ENCODE measurements at regions not wholly inside any gene's neighbourhood (a gene's known extent, or its start where the extent isn't known, plus 50 kb on each side); places are given as distances from the start of the nearest gene placed in this dataset.

DNA sequence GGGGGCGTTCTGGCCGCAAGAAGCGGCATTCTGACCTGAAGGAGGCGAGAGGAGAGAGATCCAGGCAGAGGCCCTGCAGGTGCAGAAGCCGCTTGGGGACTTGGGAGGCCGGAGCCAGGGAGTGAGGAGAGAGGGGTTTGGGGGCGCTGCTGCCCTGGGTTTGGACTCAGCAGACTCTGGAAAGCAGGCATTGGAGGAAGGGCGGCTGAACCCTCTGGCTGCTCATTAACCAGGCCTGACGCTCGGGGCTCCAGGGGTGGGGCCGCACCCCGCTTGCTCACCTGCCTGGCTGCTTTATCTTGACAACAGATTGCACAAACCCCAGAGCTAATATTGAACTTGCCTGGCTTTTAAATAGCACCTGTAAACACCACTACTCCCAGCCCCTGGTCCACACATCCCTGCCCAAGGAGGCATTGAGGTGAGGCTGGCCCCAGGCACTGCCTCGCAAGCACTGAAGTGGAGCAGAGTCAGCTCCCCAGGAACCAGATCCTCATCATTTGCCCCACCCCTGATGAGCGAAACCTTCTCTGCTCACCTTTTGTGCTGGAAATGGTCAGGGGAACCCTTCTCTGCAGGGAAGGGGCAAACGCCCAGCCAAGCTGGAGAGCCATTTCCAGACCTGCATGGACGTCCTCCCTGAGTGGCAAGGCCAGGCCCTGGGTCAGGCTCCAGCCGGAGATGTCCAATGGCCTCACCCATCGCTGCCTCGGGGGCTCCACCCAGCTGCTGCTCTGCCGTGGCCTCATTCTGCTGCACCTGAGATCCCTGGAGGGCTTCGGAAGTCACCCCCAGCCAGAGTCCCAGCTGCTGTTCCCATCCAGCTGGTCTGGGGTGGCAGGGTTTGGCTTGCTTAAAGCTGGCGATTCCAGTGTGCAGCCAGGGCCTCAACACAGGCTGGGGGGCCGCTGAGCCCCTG, 190.2 kb upstream of the GSE1 start:
- TF ChIP-seq, protein P1, sequence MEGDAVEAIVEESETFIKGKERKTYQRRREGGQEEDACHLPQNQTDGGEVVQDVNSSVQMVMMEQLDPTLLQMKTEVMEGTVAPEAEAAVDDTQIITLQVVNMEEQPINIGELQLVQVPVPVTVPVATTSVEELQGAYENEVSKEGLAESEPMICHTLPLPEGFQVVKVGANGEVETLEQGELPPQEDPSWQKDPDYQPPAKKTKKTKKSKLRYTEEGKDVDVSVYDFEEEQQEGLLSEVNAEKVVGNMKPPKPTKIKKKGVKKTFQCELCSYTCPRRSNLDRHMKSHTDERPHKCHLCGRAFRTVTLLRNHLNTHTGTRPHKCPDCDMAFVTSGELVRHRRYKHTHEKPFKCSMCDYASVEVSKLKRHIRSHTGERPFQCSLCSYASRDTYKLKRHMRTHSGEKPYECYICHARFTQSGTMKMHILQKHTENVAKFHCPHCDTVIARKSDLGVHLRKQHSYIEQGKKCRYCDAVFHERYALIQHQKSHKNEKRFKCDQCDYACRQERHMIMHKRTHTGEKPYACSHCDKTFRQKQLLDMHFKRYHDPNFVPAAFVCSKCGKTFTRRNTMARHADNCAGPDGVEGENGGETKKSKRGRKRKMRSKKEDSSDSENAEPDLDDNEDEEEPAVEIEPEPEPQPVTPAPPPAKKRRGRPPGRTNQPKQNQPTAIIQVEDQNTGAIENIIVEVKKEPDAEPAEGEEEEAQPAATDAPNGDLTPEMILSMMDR (IDR thresholded peaks at IDR 0.05) = no peak
- TF ChIP-seq POLR2A (IDR thresholded peaks at IDR 0.05) = no peak
